HG03095 (cell line): ENCODE measurements at regions not wholly inside any gene's neighbourhood (a gene's known extent, or its start where the extent isn't known, plus 50 kb on each side); places are given as distances from the start of the nearest gene placed in this dataset.
A peak's percentile ranks its signal among the peaks of the same experiment; 100 is the strongest.

Source experiments
- ATAC-seq: cut with Tn5 transposase; IDR thresholded peaks from one replicate; pipeline ENCODE4 v1.9.1; 2021; ENCODE audit warnings: moderate library complexity; ENCODE audit not compliant: unreplicated experiment

DNA sequence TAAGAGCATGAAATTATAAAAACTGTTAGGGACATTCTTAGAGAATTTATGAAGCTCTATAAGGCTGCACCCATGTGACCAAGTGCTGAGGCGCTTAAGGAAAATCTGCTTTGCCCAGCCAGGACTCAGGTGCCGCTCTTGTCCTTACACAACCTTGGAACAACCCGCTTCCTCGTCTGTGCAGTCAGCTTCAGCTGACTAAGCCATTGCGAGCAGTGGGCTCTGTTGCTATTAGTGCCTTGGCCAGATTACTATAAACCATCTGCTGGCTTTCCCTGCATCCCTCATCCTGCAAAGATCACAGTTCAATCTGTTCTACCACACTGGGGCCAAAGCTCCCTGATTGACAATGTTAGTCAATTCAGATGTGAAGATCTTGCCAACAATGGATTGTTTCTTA lies 89.1 kb upstream of the E2F3 start:
- ATAC-seq, result no peak

DNA sequence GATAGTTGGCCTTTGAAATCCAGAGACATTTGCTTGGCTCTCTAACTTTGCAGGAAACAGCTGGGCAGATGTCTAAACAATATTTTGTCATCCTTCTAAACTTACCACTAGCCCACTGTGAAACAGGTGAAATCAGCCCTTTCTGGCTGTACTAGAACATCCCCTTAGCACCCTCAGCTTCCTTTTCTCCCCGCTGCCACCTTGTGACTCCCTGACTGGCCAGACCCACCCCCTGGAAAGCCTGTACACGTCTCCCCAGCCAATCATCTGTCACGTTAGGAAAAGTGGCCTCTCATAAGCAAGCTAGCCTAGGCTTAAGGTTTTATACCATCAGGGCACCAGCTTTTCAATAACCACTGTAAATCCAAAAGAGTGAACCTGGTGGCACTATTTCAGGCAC lies 88.6 kb upstream of the E2F3 start:
- ATAC-seq, result no peak

DNA sequence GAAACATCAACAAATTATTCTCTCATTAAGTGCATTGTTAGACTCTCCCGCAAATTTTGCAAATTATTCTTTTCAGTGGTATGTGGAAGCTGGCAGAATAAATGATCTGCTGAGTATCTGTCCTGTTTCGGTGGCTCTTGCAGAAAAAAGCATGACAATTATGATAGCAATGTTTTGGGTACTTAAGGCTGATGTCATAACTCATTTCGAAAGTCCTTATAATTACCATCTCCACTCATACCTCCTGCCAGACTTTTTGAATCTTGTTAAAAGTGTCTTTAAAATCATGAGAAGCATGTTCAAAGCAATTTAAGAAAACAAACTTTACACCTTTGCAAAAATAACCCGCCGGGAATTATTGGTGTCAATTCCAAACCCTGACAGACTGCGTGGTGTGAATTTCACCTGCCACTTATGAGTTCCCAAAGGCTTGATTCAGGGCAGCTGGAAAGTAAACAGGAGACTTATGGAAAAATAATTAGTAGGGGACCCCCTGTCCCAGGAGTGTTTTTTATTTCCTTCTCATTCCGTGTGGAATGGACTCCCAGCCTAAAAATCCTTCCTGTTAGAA lies 87.6 kb upstream of the E2F3 start:
- ATAC-seq, result no peak

DNA sequence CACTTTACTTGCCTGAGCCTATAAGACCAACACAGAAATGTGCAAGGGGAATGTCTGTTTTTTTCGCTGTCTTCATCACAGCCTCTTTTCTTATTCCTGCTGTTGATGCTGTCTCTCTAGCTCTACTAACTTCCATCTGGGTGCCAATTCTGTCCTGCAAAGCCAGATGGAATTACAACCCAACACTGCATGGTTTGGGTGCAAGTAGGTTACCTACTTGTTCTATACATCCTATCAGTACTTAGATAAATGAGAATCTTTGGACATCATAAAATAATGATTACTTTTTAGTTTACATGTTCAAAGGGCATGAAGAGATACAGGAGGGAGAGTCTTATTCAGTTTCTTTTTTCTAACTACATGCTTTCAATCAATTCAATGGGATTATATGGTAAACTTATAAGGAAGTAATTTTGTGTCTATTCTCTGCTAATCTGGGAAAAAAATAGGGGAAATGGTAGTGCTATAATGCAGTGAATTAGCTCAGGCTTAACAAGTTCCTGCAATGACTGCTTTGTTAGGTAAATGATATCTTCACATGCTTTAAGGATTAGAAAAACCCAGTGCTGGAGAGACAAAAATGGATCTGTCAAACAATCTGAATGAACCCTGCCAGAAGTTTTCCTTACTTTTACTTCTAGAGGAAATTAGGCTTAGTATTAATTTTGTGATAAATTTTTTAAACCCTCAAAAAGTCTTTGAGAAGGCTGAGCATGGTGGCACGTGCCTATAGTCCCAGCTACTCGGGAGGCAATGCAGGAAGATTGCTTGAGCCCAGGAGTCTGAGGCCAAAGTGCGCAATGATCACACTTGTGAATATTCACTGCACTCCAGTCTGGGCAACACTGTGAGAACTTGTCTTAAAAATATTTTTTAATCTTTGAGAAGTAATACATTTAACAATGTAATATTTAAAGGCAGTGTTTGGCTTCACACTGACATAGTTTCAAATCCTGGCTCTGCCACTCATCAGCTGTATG lies 86.5 kb upstream of the E2F3 start:
- ATAC-seq, result no peak

DNA sequence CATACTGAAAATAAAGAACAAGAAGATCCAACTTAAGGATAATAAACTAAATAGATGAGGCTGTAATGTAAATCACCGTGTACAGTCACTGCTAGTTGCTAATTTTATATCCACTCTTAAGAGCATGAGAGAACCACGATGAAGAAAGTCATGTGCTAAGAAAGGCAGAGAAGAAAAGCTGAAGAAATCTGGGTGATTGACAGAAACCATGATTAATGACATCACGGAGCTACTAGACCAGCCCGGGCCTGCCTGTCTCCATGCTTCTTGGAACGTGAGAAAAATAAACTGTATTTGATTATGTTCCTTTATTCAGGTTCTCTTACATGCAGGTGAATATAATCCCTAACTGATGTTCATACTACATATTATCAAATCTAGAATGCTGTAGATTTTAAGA lies 84.2 kb upstream of the E2F3 start:
- ATAC-seq, result no peak

DNA sequence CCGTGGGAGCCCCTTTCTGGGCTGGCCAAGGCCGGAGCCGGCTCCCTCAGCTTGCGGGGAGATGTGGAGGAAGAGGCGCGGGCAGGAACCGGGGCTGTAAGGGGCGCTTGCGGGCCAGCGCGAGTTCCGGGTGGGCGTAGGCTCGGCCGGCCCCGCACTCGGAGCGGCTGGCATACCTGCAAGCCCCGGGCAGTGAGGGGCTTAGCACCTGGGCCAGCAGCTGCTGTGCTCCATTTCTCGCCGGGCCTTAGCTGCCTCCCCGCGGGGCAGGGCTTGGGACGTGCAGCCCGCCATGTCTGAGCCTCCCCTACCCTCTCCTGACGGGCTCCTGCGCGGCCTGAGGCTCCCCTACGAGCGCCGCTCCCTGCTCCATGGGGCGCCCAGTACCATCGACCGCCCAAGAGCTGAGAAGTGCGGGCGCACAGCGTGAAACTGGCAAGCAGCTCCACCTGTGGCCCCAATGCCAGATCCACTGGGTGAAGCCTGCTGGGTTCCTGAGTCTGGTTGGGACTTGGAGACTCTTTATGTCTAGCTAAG lies 82.8 kb upstream of the E2F3 start:
- no peak for ATAC-seq

DNA sequence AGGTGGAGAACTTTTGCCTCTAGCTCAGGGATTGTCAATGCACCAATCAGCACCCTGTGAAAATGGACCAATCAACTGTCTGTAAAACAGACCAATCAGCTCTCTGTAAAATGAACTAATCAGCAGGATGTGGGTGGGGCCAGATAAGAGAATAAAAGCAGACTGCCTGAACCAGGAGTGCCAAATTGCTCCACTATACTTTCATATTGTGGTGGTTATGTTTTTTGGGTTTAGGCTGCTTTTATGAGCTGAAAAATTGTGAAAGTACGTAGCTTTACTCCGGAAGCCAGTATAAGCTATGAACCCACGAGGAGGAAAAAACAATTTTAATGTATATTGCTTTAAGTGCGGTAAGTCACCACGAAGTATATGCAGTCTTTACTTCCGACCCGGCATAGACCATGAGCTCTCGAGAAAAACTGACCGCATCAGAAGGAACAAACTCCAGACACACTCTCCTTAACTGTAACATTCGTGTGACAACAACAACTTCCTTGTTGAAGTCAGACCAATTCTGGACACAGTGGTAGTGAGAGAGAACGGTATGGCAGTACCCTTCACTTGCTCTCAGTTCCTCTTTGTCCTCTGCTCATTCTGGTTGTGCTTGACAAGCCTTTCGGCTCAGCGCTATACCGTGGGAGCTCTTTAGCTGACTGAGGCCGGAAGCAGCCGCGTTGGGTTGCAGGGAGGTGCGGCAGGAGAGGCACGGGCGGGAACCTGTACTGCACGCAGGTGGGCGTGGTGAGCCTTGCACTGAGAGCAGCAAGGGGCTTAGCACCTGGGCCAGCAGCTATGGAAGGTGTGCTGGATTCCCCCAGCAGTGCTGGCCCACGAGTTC lies 81.9 kb upstream of the E2F3 start:
- peak; percentile 99 for ATAC-seq

DNA sequence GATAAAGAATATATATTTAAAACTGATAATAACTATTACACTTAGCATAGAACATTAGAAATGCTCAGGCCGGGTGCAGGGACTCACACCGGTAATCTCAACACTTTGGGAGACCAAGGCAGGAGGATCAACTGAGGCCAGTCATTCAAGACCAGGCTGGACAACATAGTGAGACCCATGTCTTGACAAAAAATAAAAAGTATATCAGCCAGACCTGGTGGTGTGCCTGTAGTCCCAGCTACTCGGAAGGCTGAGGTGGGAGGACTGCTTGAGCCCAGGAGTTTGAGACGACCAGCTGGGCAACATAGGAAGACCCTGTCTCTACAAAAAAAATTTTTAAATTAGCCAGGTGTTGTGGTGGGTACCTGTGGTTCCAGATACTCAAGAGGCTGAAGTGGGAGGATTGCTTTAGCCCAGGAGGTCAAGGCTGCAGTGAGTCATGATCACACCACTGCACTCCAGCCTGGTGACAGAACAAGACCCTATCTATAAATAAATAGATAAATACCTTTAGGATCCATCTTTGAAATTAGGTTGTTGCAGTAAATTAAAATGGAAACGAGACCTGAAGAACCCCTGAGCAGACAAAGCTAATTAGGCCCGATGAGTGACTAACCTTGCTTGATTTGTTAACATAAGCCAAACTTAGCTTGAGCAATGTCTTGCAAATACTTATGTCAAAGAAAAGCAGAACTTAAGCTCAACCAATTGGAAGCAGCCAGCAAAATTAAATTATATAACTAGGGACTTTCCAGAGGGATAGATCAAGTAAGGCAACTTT lies 75.8 kb upstream of the E2F3 start:
- ATAC-seq, result no peak

DNA sequence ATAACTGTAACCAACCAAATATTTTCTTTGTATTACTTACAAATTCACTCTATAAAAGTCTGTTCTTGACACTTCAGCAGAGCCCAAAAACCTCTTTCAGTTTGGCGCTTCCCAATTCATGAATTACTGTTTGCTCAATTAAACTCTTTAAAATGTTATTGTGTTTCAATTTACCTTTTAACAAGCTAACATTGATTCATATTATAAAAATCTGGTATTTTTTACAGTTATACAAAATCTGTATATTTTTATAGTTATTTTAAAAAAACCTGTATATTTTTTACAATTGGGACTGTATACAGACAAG lies 75.3 kb upstream of the E2F3 start:
- ATAC-seq, result no peak

DNA sequence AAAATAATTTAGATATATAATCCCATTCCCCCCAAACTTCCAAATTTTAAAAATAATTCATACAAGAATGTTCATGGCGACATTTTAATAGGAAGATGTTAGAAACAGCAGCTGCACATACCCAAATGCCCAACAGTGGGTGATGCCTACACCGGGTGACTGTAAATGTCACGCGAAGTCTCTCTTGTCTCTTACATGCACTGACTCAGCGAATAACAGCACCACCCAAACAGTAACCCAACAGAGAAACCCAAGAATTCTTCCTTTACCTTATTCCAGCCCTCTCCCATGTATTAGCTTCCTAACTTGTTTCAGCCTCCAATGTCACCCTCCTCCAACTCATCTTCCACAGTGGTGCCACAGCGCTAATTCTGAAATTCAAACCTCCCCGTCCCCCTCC lies 74.5 kb upstream of the E2F3 start:
- ATAC-seq, result no peak

DNA sequence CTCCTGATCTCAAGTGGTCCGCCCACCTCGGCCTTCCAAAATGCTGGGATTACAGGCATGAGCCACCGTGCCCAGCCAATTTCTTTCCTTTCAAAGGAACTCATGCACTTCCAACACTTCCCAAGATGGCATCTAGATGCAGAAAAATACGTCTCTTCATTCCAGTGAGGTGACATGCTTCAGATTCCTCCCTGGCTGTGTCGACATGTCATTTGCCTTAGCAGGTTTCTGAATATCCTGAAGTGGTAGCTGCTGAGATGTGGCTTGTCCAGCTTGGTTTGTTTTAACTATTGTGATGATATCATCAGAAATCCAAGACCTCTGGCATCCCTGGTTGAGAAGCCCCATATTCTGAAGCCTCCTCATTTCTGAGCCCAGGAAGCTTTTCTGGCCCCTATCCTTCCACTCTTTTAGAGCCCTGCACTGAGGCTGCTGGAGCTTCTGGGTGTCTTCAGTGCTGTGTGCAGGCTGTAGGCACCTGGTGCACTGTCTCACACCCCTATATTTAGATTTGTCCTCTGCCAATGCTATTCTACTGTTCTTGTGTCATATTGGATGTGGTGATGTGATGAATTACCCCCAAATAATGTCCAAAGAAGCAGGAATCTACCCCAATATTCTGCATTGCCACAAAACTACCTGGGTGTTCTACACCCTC lies 73.3 kb upstream of the E2F3 start:
- no peak for ATAC-seq

DNA sequence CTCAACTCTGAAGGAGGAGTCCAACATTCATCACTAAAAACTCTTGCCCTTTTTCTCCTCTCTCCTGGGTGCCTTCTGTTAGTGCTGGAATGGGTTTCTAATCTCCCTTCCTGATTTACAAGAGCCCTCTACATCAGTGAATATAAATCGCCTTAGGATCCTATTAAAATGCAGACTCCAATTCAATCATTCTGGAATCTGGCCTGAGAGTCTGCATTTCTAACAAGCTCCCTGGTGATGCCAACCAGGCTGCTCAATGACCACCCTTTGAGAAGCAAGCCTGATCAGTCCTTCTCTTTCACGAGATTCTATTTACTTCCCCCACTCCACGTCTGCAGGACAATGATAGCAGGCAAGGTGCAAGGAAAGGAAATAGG lies 72.8 kb upstream of the E2F3 start:
- no peak for ATAC-seq

DNA sequence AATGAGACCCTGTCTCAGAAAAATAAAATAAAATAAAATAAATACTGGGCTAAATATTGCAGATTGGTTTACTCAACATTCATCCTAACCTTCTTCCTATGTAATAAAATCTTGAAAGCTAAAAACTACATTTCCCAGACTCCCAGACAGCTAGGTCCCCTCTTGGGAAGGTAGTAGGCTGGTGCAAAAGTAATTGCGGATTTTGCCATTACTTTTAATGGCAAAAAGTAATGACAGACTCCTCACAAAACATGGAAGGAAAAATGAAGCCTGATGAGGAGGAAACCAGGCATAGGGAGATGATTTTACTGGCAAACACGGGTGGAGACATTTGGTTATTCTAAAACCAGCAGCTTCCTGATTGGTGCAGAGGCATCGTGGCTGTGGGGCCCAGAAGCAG lies 70.6 kb upstream of the E2F3 start:
- no peak for ATAC-seq

DNA sequence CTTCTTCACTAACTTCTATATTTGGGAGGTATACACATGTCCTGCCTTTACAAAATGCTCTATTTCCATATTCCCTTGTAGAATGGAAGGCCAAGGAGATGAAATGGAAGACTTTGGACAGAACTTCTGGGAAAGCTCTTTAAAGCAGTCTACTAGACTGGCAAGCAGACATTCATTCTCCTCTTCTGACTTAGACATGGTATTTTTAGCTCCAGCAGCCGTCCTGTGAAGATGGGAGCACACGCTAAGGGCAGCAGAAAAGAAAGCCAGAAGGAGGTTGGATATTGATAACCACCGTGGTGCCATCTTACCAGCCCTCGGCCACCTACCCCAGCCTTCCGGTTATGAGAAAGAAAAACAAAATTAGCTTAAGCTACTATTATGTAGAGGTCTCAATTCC lies 70.1 kb upstream of the E2F3 start:
- no peak for ATAC-seq

DNA sequence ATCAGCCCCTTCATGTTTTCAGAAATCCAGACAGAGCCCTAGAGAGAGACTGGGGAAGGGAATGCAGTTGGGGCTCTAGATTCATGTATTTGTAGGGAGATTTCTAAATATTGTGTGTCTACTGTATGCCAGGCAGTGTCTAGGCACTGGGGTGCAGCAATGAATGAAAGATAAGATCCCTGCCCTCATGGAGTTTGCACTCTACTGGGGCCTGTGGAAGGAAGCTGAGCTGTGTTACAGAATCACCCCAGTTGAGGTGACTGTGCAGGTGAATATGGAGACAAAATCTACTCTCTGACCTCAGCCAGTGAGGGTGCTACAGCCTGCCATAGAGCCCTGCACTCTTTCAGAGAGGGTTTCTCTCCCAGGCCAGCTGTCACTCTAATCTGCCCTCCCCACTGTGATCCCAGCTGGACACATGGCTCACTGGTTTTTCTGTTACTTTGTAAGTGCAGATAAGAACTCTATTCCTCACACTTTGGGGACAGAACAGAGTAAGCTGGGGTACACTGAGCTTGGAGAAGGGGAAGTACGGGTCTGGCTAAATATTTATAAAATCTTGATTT lies 69.2 kb upstream of the E2F3 start:
- no peak for ATAC-seq

DNA sequence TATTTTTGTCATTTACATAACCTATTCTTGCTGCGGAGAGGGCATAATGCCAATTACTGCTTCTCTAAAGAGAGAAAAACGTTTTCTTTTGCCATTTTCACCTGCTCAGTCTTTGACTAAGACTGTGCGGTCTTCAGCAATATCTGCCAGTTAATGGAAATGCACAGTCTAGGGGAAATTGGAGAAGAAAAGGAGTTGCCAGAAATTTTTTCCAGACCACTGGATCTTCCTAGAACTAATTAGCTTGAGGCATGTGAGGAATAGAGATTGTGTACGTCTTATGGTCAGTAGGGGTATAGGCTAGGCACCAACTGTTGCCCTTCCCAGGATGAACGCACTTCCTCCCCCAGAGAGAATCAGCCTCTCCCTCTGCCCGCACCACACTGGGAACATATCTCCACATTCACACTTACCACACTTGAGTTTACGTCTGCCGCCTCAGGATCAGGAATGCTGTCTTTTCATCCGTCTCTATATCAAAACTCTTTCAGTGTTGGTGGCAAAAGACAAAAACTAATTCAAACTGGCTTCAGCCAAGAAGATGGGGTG lies 67.9 kb upstream of the E2F3 start:
- no peak for ATAC-seq

DNA sequence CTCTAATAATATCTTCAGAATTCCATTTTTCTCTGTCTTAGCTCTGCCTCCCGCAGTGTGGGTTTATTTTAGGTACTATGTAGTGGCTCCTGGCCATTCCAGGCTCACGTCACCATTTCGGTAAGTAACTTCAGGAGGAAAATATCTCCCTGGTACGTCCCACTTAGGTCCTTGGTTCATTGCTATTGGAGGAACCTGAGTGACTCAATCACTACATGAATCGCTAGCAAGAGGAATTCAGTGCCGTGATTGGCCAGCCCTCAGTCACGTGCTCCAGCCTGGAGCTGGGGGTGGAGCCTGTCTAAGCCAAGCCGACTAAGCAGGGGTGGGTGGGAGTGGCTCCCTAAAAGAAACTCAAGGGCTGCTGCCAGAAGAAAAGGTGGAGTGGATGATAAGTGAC lies 67.3 kb upstream of the E2F3 start:
- no peak for ATAC-seq

DNA sequence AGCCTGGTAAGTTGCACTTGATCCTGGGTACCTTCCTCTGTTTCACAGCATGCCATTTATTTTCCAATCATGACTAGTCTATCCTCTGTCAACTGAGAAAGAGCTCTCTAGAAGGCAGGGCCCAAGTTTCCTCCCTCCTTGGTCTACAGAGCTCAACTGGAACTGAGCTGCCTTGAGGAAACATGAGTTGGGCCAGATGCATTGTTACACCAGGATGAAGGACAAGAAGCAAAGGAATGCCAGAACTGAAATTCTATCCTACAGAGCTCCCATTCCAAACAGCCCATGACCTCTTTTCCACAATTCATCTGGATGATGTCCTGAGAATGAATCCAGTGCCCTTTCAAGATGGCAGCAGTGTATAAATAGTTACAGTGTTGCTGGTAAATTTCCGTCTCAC lies 66.7 kb upstream of the E2F3 start:
- ATAC-seq, result no peak

DNA sequence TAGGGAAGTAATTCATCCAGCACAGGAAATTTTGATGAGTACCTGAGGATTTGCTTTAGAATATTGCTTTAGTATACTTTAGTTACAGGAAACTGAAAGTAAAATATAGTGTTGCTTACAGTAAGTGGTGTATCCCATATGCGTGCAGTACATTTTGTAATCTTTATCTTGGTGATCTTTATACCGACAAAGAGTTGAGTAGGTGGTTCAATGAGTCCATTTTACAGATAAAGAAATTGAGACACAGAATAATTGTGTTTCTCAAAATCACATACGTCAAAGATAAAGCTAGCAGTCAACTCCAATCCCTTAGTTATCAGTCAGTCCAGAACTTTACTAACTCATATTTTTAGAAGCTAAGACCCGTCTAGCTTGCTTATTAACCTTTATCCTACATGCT lies 65.8 kb upstream of the E2F3 start:
- ATAC-seq, result no peak

DNA sequence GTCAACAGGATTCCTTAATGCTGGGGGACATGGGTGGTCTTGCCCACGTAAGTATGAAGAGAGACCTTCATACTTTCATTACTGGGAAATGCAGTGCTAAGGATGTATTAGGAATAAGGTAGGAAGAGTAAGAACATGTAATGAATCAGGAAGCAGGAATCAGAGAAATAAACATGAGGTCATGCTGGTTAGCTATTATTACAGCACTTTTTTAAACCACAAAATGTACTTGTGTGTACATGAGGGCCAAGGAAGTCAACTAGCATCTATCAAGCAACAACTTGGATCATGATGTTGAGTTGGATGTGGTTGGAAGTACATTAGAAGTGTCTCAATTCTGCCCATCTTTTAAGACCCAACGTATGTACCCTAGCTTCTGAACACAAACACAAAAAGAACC lies 63.5 kb upstream of the E2F3 start:
- ATAC-seq, result no peak
